Gastroesophageal sphincter (tissue), 4 donors: ENCODE measurements at regions not wholly inside any gene's neighbourhood (a gene's known extent, or its start where the extent isn't known, plus 50 kb on each side); places are given as distances from the start of the nearest gene placed in this dataset.

Experiments used
- ATAC-seq: fragments of 150-250 bp; one replicate; pipeline ENCODE4 v1.9.1; 2016; ENCODE audit warnings: mild to moderate bottlenecking, moderate library complexity
- H3K27ac ChIP-seq, 4 donors: fragments of 200-600 bp; sonication (generic) in 3 of 4; 1 replicate in 3 of 4; 2 replicates in 1 of 4; pipeline ENCODE4 v1.5.1; 2016 to 2019
- H3K27me3 ChIP-seq: fragments of 200-600 bp; sonication (generic); one replicate; pipeline ENCODE4 v1.5.1; 2019
- H3K36me3 ChIP-seq, 2 donors: fragments of 200-600 bp; sonication (generic); one replicate each; pipeline ENCODE4 v1.5.1; 2019; ENCODE audit warnings: control low read depth in 1 of 2
- H3K4me1 ChIP-seq, 3 donors: fragments of 200-600 bp; sonication (generic); 1 replicate in 2 of 3; 2 replicates in 1 of 3; pipeline ENCODE4 v1.5.1; 2016 to 2019; ENCODE audit warnings: control low read depth in 2 of 3
- H3K4me3 ChIP-seq, 2 donors: fragments of 200-600 bp; sonication (generic); one replicate each; pipeline ENCODE4 v1.5.1; 2019; ENCODE audit warnings: mild to moderate bottlenecking in 1 of 2, moderate library complexity in 1 of 2
- H3K9me3 ChIP-seq, 3 donors: fragments of 200-600 bp; sonication (generic); one replicate each; pipeline ENCODE4 v1.5.1; 2017 to 2019; ENCODE audit warnings: control low read depth in 2 of 3
- CTCF ChIP-seq, 4 experiments: fragments of 200-600 bp in 2 of 4; fragments of 450-650 bp in 2 of 4; sonication (generic) in 1 of 4; IDR thresholded peaks; one replicate each; pipeline ENCODE4 v1.5.1; 2017 to 2019; ENCODE audit warnings: antibody characterized with exemption in 4 of 4, mild to moderate bottlenecking in 2 of 4, moderate library complexity in 2 of 4
- EP300 ChIP-seq: sonication (generic); formaldehyde crosslinking; IDR thresholded peaks from one replicate; pipeline ENCODE4 v1.6.1; 2017; ENCODE audit warnings: antibody characterized with exemption, mild to moderate bottlenecking
- POLR2A ChIP-seq, 2 donors: fragments of 450-650 bp; IDR thresholded peaks; one replicate each; pipeline ENCODE4 v1.6.1; 2017; ENCODE audit warnings: antibody characterized with exemption in 2 of 2, mild to moderate bottlenecking in 2 of 2, moderate library complexity in 1 of 2
- POLR2AphosphoS5 ChIP-seq: sonication (generic); formaldehyde crosslinking; IDR thresholded peaks from one replicate; pipeline ENCODE4 v1.6.1; 2017; ENCODE audit warnings: antibody characterized with exemption
- WGBS, 2 donors: methylation state at CpG; one replicate each; pipeline ENCODE4 v1.1.5; 2018; ENCODE audit warnings: low coverage in 1 of 2; 5-methylcytosine and 5-hydroxymethylcytosine counted together

- ATAC-seq, result peak; percentile 16
- WGBS, 2 donors, result 29 to 40% methylated on average over 5 to 8 of the region's 19 CpGs
- Histone ChIP-seq H3K27ac (no peak overlapping the region), H3K9me3 (no peaks in the 10 kb centered on the region), H3K27me3 (peaks cover 40% of the 10 kb centered on the region), H3K4me1 (peaks cover 0 to 22% (median 16%) of the 10 kb centered on the region in 3 donors), H3K36me3 (no peaks in the 10 kb centered on the region), H3K4me3 (peak overlapping the region; percentile 32 to 58)
- TF ChIP-seq POLR2A (IDR thresholded peaks at IDR 0.05) (no peak), EP300 (no peak), POLR2AphosphoS5 (no peak), CTCF (IDR thresholded peaks at IDR 0.05) (no peak)
These were observed 157.0 kb upstream of the FRMD4B start for GRCh38 chr3:69542805-69543429.

GRCh38 chr3:69542089-69542804 lies 156.4 kb upstream of the FRMD4B start:
- Histone ChIP-seq H3K27me3 (peaks cover 40% of the 10 kb centered on the region), H3K4me3 (peak overlapping the region; percentile 32 to 58), H3K36me3 (no peaks in the 10 kb centered on the region), H3K27ac (peak overlapping the region in 1 of 4 donors; percentile 20), H3K9me3 (no peaks in the 10 kb centered on the region), H3K4me1 (peaks cover 0 to 22% (median 16%) of the 10 kb centered on the region in 3 donors)
- TF ChIP-seq CTCF (IDR thresholded peaks at IDR 0.05) (no peak), POLR2A (IDR thresholded peaks at IDR 0.05) (no peak)
- 0 to 1% methylated on average over 3 to 16 of the region's 75 CpGs for WGBS, 2 donors
- ATAC-seq, result peak; percentile 46

- H3K27me3 ChIP-seq, result peaks cover 40% of the 10 kb centered on the region
- H3K36me3 ChIP-seq, result no peaks in the 10 kb centered on the region
- no peak for ATAC-seq
- TF ChIP-seq POLR2AphosphoS5, result no peak
- TF ChIP-seq EP300, result no peak
- no peak for TF ChIP-seq CTCF (IDR thresholded peaks at IDR 0.05)
- no peak for TF ChIP-seq POLR2A (IDR thresholded peaks at IDR 0.05)
- WGBS, 2 donors, result 0 to 2% methylated on average over 8 of the region's 28 CpGs
- H3K9me3 ChIP-seq, result no peaks in the 10 kb centered on the region
- H3K4me1 ChIP-seq, result peaks cover 0 to 22% (median 16%) of the 10 kb centered on the region in 3 donors
- no peak overlapping the region for H3K27ac ChIP-seq
- H3K4me3 ChIP-seq, result peak overlapping the region; percentile 32 to 58
These were observed 155.8 kb upstream of the FRMD4B start for GRCh38 chr3:69541711-69542088.

GRCh38 chr3:69540706-69541581 lies 155.1 kb upstream of the FRMD4B start:
- Histone ChIP-seq H3K27me3 (peaks cover 40% of the 10 kb centered on the region), H3K27ac (no peak overlapping the region), H3K4me1 (peaks cover 0 to 22% (median 16%) of the 10 kb centered on the region in 3 donors), H3K9me3 (no peaks in the 10 kb centered on the region), H3K4me3 (peak overlapping the region in 1 of 2 donors; percentile 58), H3K36me3 (no peaks in the 10 kb centered on the region)
- 37 to 59% methylated on average over 13 to 20 of the region's 24 CpGs for WGBS, 2 donors
- ATAC-seq, result no peak
- TF ChIP-seq POLR2A (IDR thresholded peaks at IDR 0.05) (no peak), CTCF (IDR thresholded peaks at IDR 0.05) (no peak), POLR2AphosphoS5 (no peak), EP300 (no peak)
